AG09309 (cell line): ENCODE measurements at regions not wholly inside any gene's neighbourhood (a gene's known extent, or its start where the extent isn't known, plus 50 kb on each side); places are given as distances from the start of the nearest gene placed in this dataset.
"Not testable (repeated sequence)": the region's sequence is repeated elsewhere in the genome, so short reads cannot be mapped to it uniquely, and the experiment has no call there.

Source experiments
- DNase-seq: peaks from one replicate; pipeline ENCODE4 v3.0.0-alpha.2; 2010; ENCODE audit warnings: low read depth
- H3K4me3 ChIP-seq: 2 replicates; pipeline ENCODE4 v1.5.1; 2011; ENCODE audit warnings: mild to moderate bottlenecking, low read depth, low read length, moderate library complexity; ENCODE audit not compliant: control insufficient read depth
- CTCF ChIP-seq: IDR thresholded peaks from 2 replicates; pipeline ENCODE4 v1.5.1; 2011; ENCODE audit warnings: mild to moderate bottlenecking, low read depth, low read length, inconsistent platforms; ENCODE audit not compliant: insufficient read depth, control insufficient read depth; ENCODE audit errors: missing control alignments

- peak; percentile 76 for DNase-seq
- TF ChIP-seq CTCF: no peak
- H3K4me3 ChIP-seq: no peak overlapping the region
These were observed 96.6 kb downstream of the SEC16B start for GRCh38 chr1:177873238-177873637.

GRCh38 chr1:177872308-177872900 lies 97.5 kb downstream of the SEC16B start:
- no peak for TF ChIP-seq CTCF
- DNase-seq: no peak
- no peak overlapping the region for H3K4me3 ChIP-seq

GRCh38 chr1:177871613-177872307 lies 98.1 kb downstream of the SEC16B start:
- no peak for DNase-seq
- no peak for TF ChIP-seq CTCF
- no peak overlapping the region for H3K4me3 ChIP-seq

GRCh38 chr1:177869586-177869985 lies 100.3 kb downstream of the SEC16B start:
- TF ChIP-seq CTCF: no peak
- DNase-seq: no peak
- H3K4me3 ChIP-seq: no peak overlapping the region

- not testable (repeated sequence) for H3K4me3 ChIP-seq, DNase-seq
These were observed 100.8 kb downstream of the SEC16B start for GRCh38 chr1:177869011-177869410.

GRCh38 chr1:177865807-177866206 lies 104.1 kb downstream of the SEC16B start:
- H3K4me3 ChIP-seq: no peak overlapping the region
- no peak for DNase-seq
- no peak for TF ChIP-seq CTCF

- TF ChIP-seq CTCF: no peak
- no peak for DNase-seq
- no peak overlapping the region for H3K4me3 ChIP-seq
These were observed 105.1 kb downstream of the SEC16B start for GRCh38 chr1:177864538-177865305.
